Loucy (cell line): ENCODE measurements at regions not wholly inside any gene's neighbourhood (a gene's known extent, or its start where the extent isn't known, plus 50 kb on each side); places are given as distances from the start of the nearest gene placed in this dataset.

Experiments used
- EZH2phosphoT487 ChIP-seq: fragments of 200-600 bp; IDR thresholded peaks from 2 replicates; pipeline ENCODE4 v1.6.1; 2018; ENCODE audit warnings: antibody characterized with exemption, mild to moderate bottlenecking, moderate library complexity, borderline replicate concordance
- TF ChIP-seq, protein P1 (sequence below): fragments of 200-600 bp; sonication (generic); conservative IDR thresholded peaks from 2 replicates; pipeline ENCODE4 v1.5.1; 2014; ENCODE audit warnings: mild to moderate bottlenecking, antibody characterized with exemption, low read length

DNA sequence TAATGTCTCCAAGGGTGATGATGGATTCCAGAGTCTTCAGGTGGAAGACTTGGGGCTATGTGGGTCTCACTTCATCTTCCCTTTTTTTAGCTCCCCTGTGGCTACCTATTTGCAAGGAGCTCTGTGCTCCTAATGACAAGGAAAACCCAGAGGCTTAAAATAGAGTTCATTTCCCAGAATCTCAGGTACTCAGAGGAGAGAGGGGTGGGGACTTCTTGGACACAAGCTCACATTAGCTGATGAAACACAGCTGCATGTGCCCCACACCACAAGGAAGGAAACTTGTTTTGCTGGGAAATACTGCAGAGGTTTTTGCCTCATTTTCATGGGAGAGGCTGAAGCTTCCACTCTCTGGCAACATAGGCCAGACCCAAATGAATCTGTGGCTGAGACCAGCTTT, 138.6 kb upstream of the SLC1A4 start:
- TF ChIP-seq, protein P1, sequence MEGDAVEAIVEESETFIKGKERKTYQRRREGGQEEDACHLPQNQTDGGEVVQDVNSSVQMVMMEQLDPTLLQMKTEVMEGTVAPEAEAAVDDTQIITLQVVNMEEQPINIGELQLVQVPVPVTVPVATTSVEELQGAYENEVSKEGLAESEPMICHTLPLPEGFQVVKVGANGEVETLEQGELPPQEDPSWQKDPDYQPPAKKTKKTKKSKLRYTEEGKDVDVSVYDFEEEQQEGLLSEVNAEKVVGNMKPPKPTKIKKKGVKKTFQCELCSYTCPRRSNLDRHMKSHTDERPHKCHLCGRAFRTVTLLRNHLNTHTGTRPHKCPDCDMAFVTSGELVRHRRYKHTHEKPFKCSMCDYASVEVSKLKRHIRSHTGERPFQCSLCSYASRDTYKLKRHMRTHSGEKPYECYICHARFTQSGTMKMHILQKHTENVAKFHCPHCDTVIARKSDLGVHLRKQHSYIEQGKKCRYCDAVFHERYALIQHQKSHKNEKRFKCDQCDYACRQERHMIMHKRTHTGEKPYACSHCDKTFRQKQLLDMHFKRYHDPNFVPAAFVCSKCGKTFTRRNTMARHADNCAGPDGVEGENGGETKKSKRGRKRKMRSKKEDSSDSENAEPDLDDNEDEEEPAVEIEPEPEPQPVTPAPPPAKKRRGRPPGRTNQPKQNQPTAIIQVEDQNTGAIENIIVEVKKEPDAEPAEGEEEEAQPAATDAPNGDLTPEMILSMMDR: no peak
- TF ChIP-seq EZH2phosphoT487: no peak
